ENCODE measurements at regions not wholly inside any gene's neighbourhood (a gene's known extent, or its start where the extent isn't known, plus 50 kb on each side); places are given as distances from the start of the nearest gene placed in this dataset.

DNA sequence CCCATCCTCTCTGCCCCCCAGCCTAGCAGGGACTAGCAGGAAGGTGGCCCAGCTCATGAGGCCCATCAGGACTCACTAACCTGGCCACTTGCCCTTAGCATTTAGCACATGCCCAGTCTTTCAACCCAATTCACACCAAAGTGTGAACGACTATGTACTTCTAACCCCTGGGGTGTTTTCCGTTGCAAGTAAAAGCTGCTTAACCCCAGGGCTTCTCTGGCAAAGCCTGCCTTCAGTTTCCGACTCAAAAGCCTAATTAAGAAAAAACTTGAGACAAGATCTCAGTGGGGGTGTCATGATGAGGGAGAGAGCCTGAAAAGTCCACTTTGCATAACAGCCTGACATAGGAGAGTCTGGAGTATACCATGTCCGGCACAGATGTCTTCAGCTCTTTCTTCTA lies 347.8 kb downstream of the MN1 start:
- no peak for DNase-seq
- intact Hi-C loops (cut with DNase I): no loop called here
- H3K9me3 ChIP-seq (replicated peaks in 1 of 3): no peaks in the 10 kb centered on the region
- TF ChIP-seq, protein P1, sequence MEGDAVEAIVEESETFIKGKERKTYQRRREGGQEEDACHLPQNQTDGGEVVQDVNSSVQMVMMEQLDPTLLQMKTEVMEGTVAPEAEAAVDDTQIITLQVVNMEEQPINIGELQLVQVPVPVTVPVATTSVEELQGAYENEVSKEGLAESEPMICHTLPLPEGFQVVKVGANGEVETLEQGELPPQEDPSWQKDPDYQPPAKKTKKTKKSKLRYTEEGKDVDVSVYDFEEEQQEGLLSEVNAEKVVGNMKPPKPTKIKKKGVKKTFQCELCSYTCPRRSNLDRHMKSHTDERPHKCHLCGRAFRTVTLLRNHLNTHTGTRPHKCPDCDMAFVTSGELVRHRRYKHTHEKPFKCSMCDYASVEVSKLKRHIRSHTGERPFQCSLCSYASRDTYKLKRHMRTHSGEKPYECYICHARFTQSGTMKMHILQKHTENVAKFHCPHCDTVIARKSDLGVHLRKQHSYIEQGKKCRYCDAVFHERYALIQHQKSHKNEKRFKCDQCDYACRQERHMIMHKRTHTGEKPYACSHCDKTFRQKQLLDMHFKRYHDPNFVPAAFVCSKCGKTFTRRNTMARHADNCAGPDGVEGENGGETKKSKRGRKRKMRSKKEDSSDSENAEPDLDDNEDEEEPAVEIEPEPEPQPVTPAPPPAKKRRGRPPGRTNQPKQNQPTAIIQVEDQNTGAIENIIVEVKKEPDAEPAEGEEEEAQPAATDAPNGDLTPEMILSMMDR (IDR thresholded peaks at IDR 0.05): no peak
- TF ChIP-seq POLR2A (IDR thresholded peaks at IDR 0.05): no peak
- 73 to 86% (median 76%) methylated on average over 4 of the region's 4 CpGs for WGBS, 4 donors
- H3K27ac ChIP-seq: no peak overlapping the region
- H3K4me3 ChIP-seq: no peak overlapping the region
- H3K36me3 ChIP-seq (replicated peaks in 1 of 2): no peaks in the 10 kb centered on the region
- H3K27me3 ChIP-seq: no peaks in the 10 kb centered on the region
- H3K4me1 ChIP-seq (replicated peaks in 1 of 2): no peaks in the 10 kb centered on the region

DNA sequence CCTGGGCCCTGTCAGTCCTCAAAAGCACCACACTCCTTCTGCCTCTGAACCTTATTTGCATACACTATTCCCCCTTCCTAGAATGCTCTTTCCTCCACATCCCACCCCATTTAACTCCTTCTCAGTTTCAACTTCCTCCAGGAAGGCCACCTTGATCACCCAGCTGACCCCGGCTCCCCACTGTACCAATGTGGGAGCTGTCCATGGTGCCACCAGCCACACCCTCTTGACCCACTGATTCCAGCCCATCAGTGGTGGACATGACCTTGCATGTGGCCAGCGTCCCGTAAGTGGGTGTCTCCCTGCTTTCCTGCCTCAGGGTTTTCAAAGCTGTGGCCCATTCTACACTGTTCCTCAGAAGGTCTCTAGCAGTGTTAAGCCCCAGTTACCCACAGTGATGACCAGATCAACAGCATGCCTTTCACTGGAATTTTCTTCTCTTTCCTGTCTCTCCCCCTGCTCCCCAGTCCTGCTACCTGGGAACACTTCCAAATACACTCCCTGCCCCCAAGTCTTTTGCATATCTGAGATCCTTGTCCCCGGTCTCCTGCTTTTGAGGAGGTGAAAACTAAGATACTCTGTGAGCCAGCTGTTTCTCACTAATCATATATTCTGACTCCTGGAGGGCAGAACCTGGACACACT lies 346.6 kb downstream of the MN1 start:
- intact Hi-C loops (cut with DNase I): no loop called here
- no peak for DNase-seq
- H3K4me3 ChIP-seq: no peak overlapping the region
- WGBS, 4 donors: 61 to 79% (median 64%) methylated on average over 4 of the region's 4 CpGs
- TF ChIP-seq, protein P1 (IDR thresholded peaks at IDR 0.05): no peak
- TF ChIP-seq POLR2A (IDR thresholded peaks at IDR 0.05): no peak
- no peaks in the 10 kb centered on the region for H3K4me1 ChIP-seq (replicated peaks in 1 of 2)
- no peaks in the 10 kb centered on the region for H3K27me3 ChIP-seq
- no peaks in the 10 kb centered on the region for H3K9me3 ChIP-seq (replicated peaks in 1 of 3)
- H3K27ac ChIP-seq: no peak overlapping the region
- H3K36me3 ChIP-seq (replicated peaks in 1 of 2): no peaks in the 10 kb centered on the region

DNA sequence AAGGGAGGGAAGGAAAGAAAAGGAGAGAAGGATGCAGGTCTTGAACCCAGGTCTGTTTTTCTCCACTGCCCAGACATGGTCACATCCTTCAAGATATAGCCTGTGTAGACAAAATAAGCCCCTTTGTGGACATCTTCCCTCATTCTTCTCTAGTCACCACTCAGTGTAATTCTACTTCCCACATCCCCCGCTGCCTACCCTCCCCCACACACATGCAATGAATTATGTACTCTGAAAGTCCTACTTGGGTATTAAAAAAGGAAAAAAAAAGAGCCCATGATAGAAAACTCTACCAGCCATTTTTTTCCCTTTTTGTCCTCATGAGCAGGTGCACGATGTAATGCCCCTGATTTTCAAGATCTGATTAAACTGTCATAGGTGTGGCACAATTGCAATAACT lies 346.0 kb downstream of the MN1 start:
- intact Hi-C loops (cut with DNase I): no loop called here
- Histone ChIP-seq H3K27ac (no peak overlapping the region), H3K27me3 (no peaks in the 10 kb centered on the region), H3K4me3 (no peak overlapping the region), H3K9me3 (replicated peaks in 1 of 3) (no peaks in the 10 kb centered on the region), H3K4me1 (replicated peaks in 1 of 2) (no peaks in the 10 kb centered on the region), H3K36me3 (replicated peaks in 1 of 2) (no peaks in the 10 kb centered on the region)
- TF ChIP-seq POLR2A (IDR thresholded peaks at IDR 0.05): no peak
- TF ChIP-seq, protein P1 (IDR thresholded peaks at IDR 0.05): no peak
- 76 to 95% (median 86%) methylated on average over 2 of the region's 2 CpGs for WGBS, 4 donors
- DNase-seq: no peak

DNA sequence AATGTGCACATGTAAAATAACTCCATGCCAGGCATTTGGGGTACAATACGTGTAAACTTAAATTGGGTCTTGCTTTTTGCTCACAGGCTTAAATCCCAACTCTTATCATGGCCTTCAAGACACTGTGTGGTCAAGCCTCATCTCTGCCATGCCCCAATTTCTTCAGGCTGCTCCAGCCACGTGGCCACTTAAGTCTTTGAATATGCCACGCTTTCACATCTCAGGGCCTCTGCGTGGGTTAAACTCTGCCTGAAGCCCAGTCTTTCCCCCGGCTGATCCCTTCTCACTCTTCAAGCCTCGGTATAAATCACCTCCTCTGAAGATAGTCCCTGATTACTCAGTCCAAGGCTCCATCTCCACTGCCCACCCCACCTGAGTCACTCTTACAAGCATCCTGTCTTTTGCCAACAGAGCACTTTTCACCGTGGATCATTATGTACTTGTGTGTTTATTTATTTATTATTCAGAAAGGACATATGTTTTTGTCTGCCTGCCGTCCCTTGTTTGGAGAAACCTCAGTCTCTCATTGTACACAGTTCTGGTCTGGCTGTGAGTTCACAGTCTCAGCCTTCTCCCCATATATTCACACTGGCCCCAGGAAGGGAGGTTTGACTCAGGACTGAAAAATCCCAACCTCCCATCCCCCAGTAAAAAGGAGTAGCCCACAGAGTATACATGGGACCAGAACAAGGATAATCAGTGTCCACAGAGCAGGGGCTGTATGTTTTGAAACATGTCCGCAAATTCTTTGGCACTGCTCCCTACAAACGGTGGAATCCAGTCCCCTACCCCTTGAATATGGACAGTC lies 344.7 kb downstream of the MN1 start:
- Histone ChIP-seq H3K27me3 (peaks cover 5% of the 10 kb centered on the region), H3K9me3 (replicated peaks in 1 of 3) (no peaks in the 10 kb centered on the region), H3K36me3 (replicated peaks in 1 of 2) (no peaks in the 10 kb centered on the region), H3K27ac (no peak overlapping the region), H3K4me3 (no peak overlapping the region), H3K4me1 (replicated peaks in 1 of 2) (no peaks in the 10 kb centered on the region)
- intact Hi-C loops (cut with DNase I): no loop called here
- no peak for TF ChIP-seq POLR2A (IDR thresholded peaks at IDR 0.05)
- TF ChIP-seq, protein P1 (IDR thresholded peaks at IDR 0.05): no peak
- WGBS, 4 donors: 57 to 62% (median 58%) methylated on average over 10 of the region's 10 CpGs
- no peak for DNase-seq

Data from adrenal gland (tissue), 9 donors.